Hematopoietic multipotent progenitor cell (in vitro differentiated cells): ENCODE measurements at regions not wholly inside any gene's neighbourhood (a gene's known extent, or its start where the extent isn't known, plus 50 kb on each side); places are given as distances from the start of the nearest gene placed in this dataset.

Experiments
- DNase-seq, 3 donors: peaks; one replicate each; pipeline ENCODE4 v3.0.0-alpha.2; 2011 to 2015; ENCODE audit warnings: low read depth in 2 of 3, low spot score in 2 of 3

DNA sequence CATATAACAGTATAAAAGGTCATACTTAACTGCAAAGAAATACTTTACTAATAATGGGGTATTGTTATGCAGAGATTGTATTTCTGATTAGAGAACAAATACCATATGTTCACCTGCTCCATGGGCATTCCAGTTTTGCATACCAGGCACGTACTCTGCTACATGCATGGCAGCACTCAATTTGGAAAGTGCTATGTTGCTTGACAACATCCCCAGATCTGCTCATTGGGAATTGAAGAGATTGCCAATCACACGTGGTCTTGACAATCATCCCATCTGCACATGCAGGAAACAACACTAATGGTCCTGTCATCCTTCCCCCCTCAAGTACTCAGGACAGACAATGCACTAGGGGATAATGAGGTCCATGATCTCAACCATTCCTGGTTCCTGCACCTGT, 63.4 kb upstream of the PDE4B start:
- no peak for DNase-seq

DNA sequence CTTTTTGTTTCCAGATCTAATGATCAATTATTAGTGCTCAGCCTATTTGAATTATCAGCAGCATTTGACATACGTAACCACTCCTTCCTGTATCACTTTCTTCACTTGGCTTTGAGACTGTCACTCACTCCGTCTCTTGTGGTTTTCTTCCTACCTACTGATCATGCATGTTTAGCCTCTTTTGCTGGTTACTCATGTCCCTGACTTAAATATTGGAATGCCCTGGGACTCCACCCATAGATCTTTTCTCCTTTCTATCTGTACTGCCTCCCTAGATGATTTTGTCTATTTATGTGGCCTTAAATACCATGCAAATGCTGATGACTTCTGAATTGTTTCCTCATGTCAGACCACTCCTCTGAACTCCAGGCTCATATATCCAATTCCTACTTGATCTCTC, 57.7 kb upstream of the PDE4B start:
- no peak for DNase-seq

DNA sequence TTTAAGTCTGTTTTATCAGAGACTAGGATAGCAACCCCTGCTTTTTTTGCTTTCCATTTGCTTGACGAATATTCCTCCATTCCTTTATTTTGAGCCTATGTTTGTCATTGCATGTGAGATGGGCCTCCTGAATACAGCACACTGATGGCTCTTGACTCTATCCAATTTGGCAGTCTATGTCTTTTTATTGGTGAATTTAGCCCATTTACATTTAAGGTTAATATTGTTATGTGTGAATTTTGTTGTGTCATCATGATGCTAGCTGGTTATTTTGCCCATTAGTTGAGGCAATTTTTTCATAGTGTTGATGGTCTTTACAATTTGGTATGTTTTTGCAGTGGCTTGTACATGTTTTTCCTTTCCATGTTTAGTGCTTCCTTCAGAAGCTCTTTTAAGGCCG, 50.7 kb upstream of the PDE4B start:
- no peak for DNase-seq
